HEK293T (cell line): ENCODE measurements at regions not wholly inside any gene's neighbourhood (a gene's known extent, or its start where the extent isn't known, plus 50 kb on each side); places are given as distances from the start of the nearest gene placed in this dataset.

Experiments used
- CTCF ChIA-PET: fragments of 350-600 bp; formaldehyde crosslinking; extraction: SDS; loops from one replicate; lab custom pipeline; 2021; ENCODE audit warnings: antibody characterized with exemption, inconsistent platforms; lab: Yijun Ruan, JAX
- POLR2A ChIA-PET: fragments of 350-600 bp; formaldehyde crosslinking; extraction: SDS; loops from one replicate; lab custom pipeline; 2020; ENCODE audit warnings: antibody characterized with exemption, inconsistent platforms; lab: Yijun Ruan, JAX
- DNase-seq: peaks from one replicate; pipeline ENCODE4 v3.0.0; 2012; ENCODE audit warnings: mixed read lengths; ENCODE audit errors: extremely low spot score
- ARNT ChIP-seq: fragments of 450-650 bp; IDR thresholded peaks from 2 replicates; pipeline ENCODE4 v1.6.1; 2017; ENCODE audit warnings: mild to moderate bottlenecking
- BHLHE40 ChIP-seq: fragments of 450-650 bp; IDR thresholded peaks from 2 replicates; pipeline ENCODE4 v1.6.1; 2016; ENCODE audit warnings: mild to moderate bottlenecking, moderate library complexity, borderline replicate concordance
- CTBP1 ChIP-seq: fragments of 450-650 bp; IDR thresholded peaks from 2 replicates; pipeline ENCODE4 v1.6.1; 2016; ENCODE audit warnings: borderline replicate concordance
- ELF4 ChIP-seq: fragments of 450-650 bp; IDR thresholded peaks from 2 replicates; pipeline ENCODE4 v1.6.1; 2017; ENCODE audit warnings: antibody characterized with exemption
- FOXA1 ChIP-seq: fragments of 450-650 bp; IDR thresholded peaks from 2 replicates; pipeline ENCODE4 v1.6.1; 2016; ENCODE audit warnings: mild to moderate bottlenecking
- FOXK2 ChIP-seq: fragments of 450-650 bp; IDR thresholded peaks from 2 replicates; pipeline ENCODE4 v1.6.1; 2016; ENCODE audit warnings: mild to moderate bottlenecking
- FOXM1 ChIP-seq: fragments of 450-650 bp; IDR thresholded peaks from 2 replicates; pipeline ENCODE4 v1.6.1; 2017; ENCODE audit warnings: mild to moderate bottlenecking, borderline replicate concordance
- HDGF ChIP-seq: fragments of 450-650 bp; IDR thresholded peaks from 2 replicates; pipeline ENCODE4 v1.6.1; 2017; ENCODE audit warnings: antibody characterized with exemption, borderline replicate concordance
- L3MBTL2 ChIP-seq: fragments of 450-650 bp; conservative IDR thresholded peaks from 2 replicates; pipeline ENCODE4 v1.6.1; 2016; ENCODE audit warnings: mild to moderate bottlenecking
- LEF1 ChIP-seq: fragments of 450-650 bp; IDR thresholded peaks from 2 replicates; pipeline ENCODE4 v1.6.1; 2017; ENCODE audit warnings: mild to moderate bottlenecking, borderline replicate concordance
- NFRKB ChIP-seq: fragments of 450-650 bp; IDR thresholded peaks from 2 replicates; pipeline ENCODE4 v1.6.1; 2016; ENCODE audit warnings: mild to moderate bottlenecking, moderate library complexity
- PKNOX1 ChIP-seq: fragments of 450-650 bp; IDR thresholded peaks from 2 replicates; pipeline ENCODE4 v1.6.1; 2016
- SP1 ChIP-seq: fragments of 450-650 bp; IDR thresholded peaks from 2 replicates; pipeline ENCODE4 v1.6.1; 2017
- SUZ12 ChIP-seq: fragments of 450-650 bp; IDR thresholded peaks from 2 replicates; pipeline ENCODE4 v1.6.1; 2016; ENCODE audit warnings: mild to moderate bottlenecking
- TARDBP ChIP-seq: fragments of 450-650 bp; IDR thresholded peaks from 2 replicates; pipeline ENCODE4 v1.6.1; 2016
- ZNF384 ChIP-seq: fragments of 450-650 bp; IDR thresholded peaks from 2 replicates; pipeline ENCODE4 v1.6.1; 2016

DNA sequence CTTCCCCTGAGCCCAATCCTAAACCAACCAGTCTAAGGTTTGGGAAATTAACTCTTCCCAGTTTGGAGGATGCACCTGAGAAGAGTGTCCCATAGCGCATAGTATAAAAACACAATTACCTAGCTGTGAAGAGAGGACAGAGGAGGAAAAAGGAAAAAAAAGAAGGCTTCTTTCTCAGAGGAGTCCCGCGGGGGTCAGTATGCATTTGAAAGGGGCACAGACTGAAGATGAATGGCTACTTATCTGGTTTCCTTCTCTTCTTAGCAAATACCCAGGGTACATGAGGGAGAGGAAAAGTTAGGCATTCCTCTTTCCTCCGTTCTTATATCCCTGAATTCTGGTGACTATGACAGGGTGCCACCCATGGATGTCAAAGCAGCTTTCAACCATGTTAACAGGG, 96.9 kb downstream of the TMEM47 start:
- no peak for DNase-seq
- ChIA-PET CTCF (no interaction called here), POLR2A (no interaction called here)
- no peak for TF ChIP-seq FOXM1
- TF ChIP-seq ELF4: no peak
- TF ChIP-seq ZNF384: no peak

DNA sequence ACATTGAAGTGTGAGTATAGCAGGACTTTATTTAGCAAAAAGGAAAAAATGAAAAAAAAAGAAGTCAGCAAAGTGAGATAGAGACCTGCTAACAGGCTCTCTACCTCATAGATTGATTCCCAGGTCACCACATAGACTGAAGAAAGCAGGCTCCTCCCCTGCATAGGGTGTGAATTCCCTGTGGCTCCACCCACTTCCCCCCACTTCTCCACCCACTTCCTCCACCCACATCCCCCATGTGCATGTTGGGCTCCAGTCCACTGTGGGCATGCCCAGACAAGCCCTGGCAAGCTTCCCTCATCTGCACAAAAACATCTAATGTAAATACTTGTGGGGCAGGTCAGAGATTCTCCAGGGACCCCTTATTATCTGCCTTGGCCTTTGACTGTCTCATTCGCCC, 97.8 kb downstream of the TMEM47 start:
- TF ChIP-seq TARDBP: no peak
- no peak for TF ChIP-seq FOXA1
- no peak for TF ChIP-seq FOXK2
- TF ChIP-seq NFRKB: no peak
- no peak for TF ChIP-seq BHLHE40
- TF ChIP-seq ELF4: no peak
- no peak for TF ChIP-seq SP1
- TF ChIP-seq ZNF384: no peak
- no peak for TF ChIP-seq L3MBTL2
- no peak for TF ChIP-seq HDGF
- TF ChIP-seq PKNOX1: no peak
- TF ChIP-seq LEF1: no peak
- TF ChIP-seq ARNT: no peak
- TF ChIP-seq CTBP1: no peak
- TF ChIP-seq FOXM1: no peak
- POLR2A ChIA-PET: no interaction called here
- CTCF ChIA-PET: no interaction called here
- DNase-seq: no peak

- CTCF ChIA-PET: no interaction called here
- TF ChIP-seq NFRKB (no peak), HDGF (no peak), SUZ12 (no peak), ARNT (no peak), SP1 (no peak), PKNOX1 (no peak), LEF1 (no peak), FOXK2 (no peak), BHLHE40 (no peak), ELF4 (no peak), L3MBTL2 (no peak), ZNF384 (no peak), CTBP1 (no peak), FOXM1 (no peak)
- DNase-seq: no peak
- POLR2A ChIA-PET: no interaction called here
Observed at GRCh38 chrX:34557733-34558132, 99.4 kb downstream of the TMEM47 start.

DNA sequence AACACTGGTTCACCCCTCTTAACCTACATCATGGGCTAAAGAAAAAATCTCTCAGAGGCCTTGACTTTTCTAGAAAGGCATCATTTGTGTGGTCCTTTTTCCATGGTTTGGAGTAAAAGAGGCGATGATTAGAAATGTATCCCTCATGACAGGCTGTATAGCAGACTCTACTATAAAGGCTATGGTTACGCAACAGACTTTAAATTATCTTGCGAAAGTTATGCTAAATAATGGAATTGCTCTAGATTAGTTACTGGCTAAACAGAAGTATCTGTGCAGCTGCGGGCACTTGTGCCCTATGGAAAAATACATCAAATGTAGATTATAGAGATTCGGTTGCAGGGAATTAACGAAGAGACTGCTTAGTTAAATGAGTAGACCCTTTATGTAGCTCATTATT, 101.6 kb downstream of the TMEM47 start:
- TF ChIP-seq HDGF: no peak
- TF ChIP-seq L3MBTL2: no peak
- TF ChIP-seq ZNF384: no peak
- ChIA-PET CTCF (no interaction called here), POLR2A (no interaction called here)
- no peak for DNase-seq

GRCh38 chrX:34546366-34546765, 110.7 kb downstream of the TMEM47 start:
- DNase-seq: no peak
- ChIA-PET POLR2A (no interaction called here), CTCF (no interaction called here)
- TF ChIP-seq NFRKB (no peak), ARNT (no peak), FOXA1 (no peak), LEF1 (no peak), SUZ12 (no peak), HDGF (no peak), CTBP1 (no peak), FOXM1 (no peak), FOXK2 (no peak), TARDBP (no peak), ZNF384 (no peak), BHLHE40 (no peak)

- POLR2A ChIA-PET: no interaction called here
- CTCF ChIA-PET: no interaction called here
- DNase-seq: no peak
- TF ChIP-seq ELF4 (no peak), NFRKB (no peak), HDGF (no peak), CTBP1 (no peak), BHLHE40 (no peak), TARDBP (no peak), FOXM1 (no peak), ZNF384 (no peak), FOXK2 (no peak), L3MBTL2 (no peak), FOXA1 (no peak), LEF1 (no peak)
Observed at GRCh38 chrX:34528081-34528480, 129.0 kb downstream of the TMEM47 start.

DNA sequence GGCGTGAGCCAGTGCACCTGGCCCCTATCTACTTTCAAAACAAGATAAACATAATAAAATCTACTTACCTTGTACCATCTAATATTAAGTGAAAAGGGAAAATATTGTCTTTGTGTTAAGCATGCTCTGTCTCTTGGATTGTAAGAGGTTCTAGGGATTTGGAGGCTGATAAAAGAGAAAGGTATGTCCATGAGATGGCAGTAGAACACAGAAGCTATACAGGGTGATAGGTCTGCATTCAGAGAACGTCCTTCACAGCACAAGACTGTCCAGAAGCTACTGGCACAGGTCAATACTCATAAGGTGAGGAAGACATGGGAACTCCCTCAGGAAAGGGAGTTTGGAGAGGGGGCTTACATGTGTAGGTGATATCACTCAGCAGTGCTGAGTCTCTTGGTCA, 135.5 kb downstream of the TMEM47 start:
- POLR2A ChIA-PET: no interaction called here

GRCh38 chrX:34509394-34509793, 147.7 kb downstream of the TMEM47 start:
- ChIA-PET CTCF (no interaction called here), POLR2A (no interaction called here)
- no peak for DNase-seq
- TF ChIP-seq ELF4 (no peak), ZNF384 (no peak), SUZ12 (no peak), ARNT (no peak), BHLHE40 (no peak), FOXM1 (no peak), LEF1 (no peak), FOXA1 (no peak), CTBP1 (no peak), SP1 (no peak), TARDBP (no peak), FOXK2 (no peak), NFRKB (no peak), L3MBTL2 (no peak), PKNOX1 (no peak), HDGF (no peak)

More for the DNA sequence above, 135.5 kb downstream of the TMEM47 start:
- no peak for TF ChIP-seq BHLHE40
- no peak for TF ChIP-seq TARDBP
- TF ChIP-seq FOXA1: no peak
- no peak for TF ChIP-seq ZNF384
- no peak for TF ChIP-seq NFRKB
- DNase-seq: peak; percentile 7
- CTCF ChIA-PET: no interaction called here
